ENCODE measurements at regions not wholly inside any gene's neighbourhood (a gene's known extent, or its start where the extent isn't known, plus 50 kb on each side); places are given as distances from the start of the nearest gene placed in this dataset.

GRCh38 chrX:146451136-146451535, 358.4 kb upstream of the CXorf51B start:
- TF ChIP-seq POLR2A (IDR thresholded peaks at IDR 0.05; ENCODE audit: extremely low read depth, insufficient read length) (no peak), CTCF (IDR thresholded peaks at IDR 0.05; ENCODE audit: low read depth, low read length) (no peak), MAX (IDR thresholded peaks at IDR 0.05; ENCODE audit: low read depth, low read length) (no peak), MYC (IDR thresholded peaks at IDR 0.05; ENCODE audit: low read depth, low read length) (no peak)
